NCI-H526 treated with DMSO at 0.1 percent for 48 hours (cell line): ENCODE measurements at regions not wholly inside any gene's neighbourhood (a gene's known extent, or its start where the extent isn't known, plus 50 kb on each side); places are given as distances from the start of the nearest gene placed in this dataset.
"Not testable (repeated sequence)": the region's sequence is repeated elsewhere in the genome, so short reads cannot be mapped to it uniquely, and the experiment has no call there.

ENCODE experiments used
- DNase-seq: peaks from one replicate; lab custom pipeline; 2025; lab: John Stamatoyannopoulos, UW

DNA sequence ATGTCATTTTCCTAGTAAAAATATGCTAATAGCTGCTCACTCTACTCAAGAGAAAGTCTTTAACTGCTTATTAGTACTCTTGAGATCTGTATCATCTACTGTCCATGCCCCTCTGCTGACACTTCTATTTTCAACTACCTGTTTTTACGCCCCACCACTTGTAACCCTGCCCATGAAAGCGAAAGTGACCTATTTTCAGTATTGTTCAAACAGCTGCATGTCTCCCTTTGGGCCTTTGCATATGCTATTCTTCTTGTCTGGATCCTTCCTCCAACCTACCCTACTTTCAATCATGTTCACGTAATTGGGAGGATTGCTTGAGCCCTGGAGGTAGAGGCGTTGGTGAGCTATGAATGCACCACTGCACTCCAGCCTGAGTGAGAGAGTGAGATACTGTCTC, 1481.3 kb downstream of the GATA3 start:
- DNase-seq: no peak

DNA sequence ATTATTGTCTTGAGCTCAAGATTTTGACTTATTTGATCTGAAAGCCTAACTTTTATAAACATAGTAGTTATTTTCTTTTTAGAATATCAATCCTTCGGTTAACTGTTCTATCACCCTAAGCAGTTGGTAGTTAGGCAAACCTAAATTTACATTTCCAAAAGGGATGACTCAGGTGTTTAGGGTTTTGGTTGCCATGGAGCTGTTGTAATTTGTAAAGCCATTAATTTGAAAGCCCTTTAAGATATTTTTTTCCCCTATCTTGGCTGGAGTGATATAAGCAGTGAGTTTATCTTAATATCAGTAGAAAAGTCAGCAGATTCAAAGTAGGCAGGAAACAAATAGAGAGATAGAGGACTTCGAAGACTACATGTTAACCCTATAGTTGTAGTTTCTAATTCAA, 1472.6 kb upstream of the CELF2 start:
- DNase-seq: no peak

DNA sequence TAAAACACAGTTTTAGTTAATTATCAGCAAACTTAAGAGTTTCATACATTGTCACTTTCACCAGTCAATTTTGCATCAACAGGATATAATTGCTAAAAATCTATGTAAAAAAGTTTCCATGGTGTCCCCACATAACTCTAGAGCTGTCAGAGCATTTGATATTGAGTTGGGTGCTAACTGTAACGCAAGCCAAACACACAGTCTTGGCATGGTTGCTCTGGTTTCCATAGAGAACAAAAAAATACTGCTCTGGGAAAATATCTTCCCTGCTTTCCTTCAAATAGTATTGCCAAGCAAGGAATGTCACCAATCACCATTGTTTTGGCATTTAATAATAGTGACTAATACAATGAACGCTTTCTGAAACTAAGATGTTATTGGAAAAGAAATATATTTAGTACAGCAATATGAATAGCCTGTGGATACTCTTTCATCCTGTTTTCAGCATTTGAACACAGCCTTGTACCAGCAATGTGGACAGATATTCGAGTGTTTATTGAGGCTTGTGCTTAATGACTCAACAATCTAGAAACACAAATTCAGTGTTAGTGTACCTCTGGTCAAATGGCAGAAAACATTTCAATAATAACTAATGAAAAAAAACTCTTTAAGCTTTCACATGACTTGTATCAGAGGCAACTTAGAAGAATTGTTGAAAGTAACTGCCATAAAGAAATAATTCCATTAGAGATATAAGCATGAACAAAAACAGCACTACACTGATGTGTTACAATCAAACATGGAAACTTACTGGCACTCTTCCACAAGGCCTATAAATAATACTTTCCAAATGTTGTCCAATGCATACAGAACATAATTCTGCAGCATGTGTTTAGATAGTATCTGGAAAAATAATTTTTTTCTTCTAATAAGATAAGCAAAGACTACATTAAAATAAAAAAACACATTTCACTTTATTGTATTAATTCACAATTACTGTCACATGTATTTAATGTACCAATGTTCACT, 1469.5 kb upstream of the CELF2 start:
- no peak for DNase-seq

DNA sequence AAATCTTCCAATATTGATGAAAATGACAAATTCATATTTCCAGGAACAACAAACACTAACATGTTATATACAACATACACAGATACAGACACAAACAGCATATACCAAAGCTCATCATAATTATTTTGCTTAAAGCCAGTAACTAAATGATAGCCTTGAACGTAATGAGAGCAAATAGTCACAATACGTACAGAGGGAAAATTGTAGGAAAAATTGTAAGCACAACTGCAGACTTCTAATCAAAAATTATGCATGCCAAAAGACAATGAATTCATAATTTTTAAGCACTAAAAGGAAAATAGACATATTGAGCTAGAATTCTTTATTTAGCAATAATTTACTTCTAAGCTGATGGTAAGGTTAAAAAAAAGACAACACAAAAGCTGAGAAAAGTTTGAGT, 1466.9 kb upstream of the CELF2 start:
- DNase-seq: no peak

DNA sequence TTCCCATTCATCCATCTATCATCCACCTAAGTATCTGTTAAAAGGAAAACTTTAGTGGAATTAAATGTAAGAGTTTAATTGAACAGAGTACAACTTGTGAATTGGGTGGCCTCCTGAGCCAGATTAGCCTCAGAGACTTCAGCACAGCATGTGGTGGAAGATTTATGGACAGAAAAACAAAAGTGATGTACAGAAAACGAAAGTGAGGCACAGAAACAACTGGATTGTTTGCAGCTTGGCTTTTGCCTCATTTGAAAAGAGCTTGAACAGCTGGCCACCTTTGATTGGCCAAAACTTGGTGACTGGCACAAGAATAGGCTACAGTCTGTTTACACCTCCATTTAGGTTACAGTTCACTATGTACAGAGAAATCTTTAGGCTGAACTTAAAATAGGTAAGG, 1463.4 kb upstream of the CELF2 start:
- DNase-seq: no peak

DNA sequence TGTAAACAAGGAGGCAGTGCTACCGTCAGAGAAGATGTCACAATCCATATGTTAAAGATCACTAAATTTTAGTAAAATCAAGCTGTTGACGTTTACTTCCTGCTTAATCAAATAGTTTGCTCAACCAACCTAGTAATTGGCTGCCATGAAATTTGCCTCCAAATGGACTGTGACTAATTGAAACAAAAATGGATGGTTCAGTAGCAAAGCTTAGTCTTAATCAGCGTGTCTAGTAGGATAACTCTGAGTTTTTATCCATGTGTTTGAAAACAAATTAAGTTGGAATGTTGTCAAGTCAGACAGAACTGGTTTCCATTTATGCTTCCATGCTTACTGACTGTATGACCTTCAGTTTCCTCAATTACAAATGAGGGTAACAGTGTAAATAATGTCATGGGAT, 1456.7 kb upstream of the CELF2 start:
- no peak for DNase-seq

DNA sequence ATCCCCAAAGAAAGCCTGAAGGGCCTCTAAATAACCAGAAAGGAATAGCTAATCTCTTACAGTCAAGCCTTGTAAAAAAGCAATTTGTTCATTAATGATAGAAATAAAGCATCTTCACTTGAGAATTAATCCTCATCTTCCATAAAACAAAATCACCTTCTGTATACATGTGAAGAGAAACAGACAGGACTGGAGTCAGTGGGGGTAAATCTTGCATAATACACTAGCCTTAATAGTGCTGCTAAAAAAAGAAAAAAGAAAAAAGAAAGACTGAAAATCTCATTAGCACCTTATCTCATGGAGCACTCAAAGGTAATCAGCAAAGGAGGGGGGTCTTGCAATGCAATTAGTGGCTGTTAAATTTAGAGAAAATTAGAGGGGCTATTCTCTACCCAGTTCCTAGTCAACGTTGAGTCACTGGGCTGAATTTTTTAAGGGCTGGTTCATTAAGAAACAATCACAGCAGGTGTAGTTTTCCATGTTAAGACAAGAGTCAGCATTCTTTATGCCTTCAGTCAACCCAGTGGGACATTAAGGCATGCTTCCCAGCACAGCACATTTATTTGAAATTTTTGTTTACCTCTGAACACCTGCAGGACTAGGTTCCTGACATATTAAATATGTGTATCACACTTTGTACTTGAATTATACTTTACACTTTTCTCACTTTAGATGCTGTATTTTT, 1455.7 kb upstream of the CELF2 start:
- no peak for DNase-seq

DNA sequence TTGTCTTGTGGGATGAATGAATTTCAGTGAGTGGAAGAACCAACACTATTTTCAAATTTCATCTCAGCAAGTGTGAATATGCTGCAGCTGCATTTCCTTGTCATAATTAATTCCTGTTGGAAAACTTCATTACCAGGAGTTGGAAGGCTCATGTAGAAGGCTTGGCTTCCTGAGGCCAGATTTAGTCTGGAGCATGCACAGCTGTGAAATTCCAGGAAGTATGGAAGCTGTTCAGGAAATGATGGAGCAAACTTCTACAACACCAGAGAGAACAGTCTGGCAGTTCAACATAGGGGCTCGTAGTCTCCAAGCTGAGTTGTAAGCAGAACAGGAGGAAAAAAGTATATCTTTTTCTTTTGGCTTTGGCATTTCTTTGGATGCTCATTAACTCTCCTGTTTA, 1439.9 kb upstream of the CELF2 start:
- no peak for DNase-seq

DNA sequence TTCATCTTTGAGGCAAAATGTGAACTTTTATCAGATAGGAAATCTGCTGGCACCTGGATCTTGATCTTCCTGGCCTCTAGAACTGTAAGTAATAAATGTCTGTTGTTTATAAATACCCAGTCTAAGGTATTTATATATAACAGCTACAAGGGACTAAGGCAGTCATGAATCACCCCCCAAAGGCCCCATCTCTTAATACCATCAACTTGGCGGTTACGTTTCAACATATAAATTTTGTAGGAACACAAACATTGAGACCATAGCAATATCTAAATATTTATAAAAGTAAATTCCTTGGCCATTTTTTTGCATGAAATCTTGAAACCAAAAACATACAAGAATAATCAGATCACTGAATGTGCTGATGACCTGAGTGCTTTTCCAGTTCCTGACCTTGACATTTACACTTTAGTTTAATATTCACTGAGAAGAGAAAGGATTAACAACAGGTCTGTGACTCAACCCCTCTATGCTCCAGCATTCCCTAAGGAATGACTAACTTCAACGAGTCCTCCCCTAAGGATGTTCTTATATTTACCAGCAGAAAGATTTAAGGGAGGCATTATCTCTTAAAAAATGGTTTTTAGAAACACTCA, 1438.5 kb upstream of the CELF2 start:
- no peak for DNase-seq

DNA sequence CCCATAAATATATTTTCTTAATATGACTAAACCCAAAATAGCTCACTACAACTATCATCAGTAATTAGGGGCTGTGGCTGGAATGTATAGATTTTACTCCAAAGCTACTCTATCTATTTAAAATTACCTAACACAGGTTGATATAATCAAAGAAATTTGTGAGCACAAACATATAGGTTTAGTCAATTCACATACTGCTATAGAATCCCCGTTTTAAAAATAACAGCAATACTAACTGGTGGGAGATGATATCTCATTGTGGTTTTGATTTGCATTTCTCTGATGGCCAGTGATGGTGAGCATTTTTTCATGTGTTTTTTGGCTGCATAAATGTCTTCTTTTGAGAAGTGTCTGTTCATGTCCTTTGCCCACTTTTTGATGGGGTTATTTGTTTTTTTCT, 1434.9 kb upstream of the CELF2 start:
- not testable (repeated sequence) for DNase-seq

DNA sequence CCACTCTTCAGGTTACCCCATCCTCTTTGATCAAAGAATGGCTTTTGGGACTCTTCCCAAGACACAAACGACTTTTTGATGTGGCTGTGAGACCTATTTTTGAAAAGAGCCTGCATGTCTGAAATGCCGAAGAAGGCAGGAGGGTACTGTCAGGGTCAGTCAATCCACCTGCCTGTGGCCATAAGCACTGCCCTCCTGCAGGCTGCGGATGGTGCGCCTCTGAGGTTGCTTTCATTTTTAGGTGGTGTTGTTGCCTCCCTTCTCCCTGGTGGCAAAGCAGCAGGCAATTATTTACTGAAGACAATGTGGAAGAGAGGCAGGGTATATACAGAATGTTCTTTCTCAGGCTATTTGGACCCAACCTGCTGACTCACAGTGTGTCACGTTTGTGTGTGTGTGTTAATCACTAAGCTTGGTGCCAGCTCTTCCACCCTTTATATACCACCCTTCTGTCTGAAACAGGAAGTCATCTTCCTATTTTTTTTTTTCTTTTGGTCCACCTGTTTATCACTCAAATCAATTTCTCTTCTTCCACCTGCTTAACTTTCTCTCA, 1421.2 kb upstream of the CELF2 start:
- DNase-seq: no peak

DNA sequence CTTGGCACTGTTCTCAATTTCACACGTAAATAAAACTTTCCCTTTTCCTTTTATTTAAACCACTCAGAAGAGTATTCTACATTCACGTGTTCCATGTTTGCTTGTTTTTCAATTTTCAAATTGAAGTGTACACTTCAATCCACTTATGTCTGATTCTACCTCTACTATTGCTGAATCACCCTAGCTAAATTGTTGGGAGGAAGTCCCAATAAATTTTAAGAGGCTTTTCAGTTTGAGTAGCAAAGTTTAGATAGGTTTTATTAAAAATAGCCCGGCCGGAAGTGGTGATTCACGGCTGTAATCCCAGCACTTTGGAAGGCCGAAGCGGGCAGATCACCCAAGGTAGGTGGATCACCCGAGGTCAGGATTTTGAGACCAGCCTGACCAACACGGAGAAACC, 1414.7 kb upstream of the CELF2 start:
- DNase-seq: no peak

DNA sequence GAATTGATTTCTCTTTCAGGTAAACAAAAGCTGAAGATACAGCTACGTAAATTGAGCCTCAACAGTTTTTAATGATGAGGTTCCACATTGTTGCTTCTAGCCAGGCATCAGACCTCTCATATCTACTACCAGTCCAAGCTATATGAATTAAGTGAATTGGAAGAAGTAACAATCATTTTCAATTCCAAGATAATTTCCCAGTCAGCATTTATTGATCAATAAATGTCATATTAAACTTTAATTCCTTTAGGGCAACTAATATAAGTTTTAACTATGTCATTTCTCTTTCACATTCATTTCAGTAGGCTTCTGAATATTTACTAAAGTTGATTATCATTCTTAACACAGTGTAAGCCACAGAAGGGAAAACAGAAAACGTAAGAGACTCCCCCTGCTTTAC, 1413.7 kb upstream of the CELF2 start:
- no peak for DNase-seq

DNA sequence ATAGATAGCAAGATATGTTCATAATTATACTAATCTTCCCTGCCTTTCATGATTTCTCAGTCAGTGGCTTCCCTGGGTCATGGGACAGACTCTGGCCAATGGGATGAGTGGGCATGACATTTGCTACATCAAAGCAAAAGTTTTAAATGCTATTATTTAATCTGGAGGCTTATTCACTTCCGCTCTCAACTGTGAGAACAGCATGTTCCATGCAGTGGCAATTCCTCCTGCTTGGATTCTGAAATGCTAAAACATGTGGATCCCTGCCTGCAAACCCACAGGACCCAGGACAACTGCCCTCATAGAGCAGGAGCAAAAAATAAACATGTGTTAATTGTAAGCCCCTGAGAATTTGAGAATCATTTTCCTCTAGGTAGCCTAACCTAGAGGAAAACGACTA, 1412.4 kb upstream of the CELF2 start:
- no peak for DNase-seq

DNA sequence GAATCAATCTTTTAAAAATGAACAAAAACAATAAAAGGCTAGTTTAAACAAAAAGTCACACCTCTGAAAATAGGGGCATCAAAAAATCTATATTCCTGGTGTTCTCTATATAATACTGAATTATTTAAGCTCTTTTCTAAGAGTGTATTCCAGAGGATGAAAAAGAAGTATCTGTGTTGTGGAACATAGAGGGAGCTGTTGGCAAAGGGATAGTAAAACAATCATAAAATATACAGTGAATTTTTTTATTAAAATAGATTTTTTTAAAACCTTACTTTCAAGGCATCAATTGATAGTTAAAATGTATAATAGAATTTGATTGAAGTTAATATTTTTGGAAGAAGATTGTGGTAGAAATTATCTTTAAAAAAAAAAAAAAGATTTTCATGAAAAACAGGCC, 1409.1 kb upstream of the CELF2 start:
- no peak for DNase-seq

DNA sequence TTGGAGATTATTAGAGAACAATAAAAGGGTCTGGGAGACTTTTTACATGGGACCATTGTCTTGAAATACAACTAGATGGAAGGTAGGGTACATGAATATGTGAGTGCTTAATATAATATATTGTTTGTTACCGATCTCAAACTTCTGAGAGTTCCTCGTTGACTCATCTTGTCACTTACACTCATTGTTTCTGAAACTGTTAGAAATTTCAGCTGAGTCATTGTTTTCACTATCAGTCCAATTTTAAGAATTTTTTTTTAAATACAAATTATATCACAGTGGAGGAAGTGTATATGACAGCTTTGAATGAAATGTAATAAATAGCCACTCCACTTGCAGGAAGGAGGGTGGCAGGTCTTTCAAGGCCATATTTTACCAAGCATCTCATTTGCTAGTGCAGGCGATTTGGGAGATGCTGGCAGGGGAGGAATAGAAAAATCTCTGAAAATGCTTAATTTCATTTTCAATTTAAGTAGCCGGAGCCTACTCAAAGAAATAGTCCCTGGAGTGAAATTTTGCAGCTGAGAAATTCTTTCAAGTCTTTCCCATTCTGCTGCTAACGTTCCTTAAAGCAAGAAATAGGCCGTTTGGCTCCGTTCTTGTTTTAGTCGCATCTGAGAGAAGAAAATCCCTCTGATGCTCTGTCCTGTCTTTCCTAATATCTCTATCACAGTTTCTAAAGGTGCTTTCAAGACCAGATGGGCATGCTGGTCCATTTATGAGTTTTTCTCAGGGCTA, 1404.2 kb upstream of the CELF2 start:
- no peak for DNase-seq

DNA sequence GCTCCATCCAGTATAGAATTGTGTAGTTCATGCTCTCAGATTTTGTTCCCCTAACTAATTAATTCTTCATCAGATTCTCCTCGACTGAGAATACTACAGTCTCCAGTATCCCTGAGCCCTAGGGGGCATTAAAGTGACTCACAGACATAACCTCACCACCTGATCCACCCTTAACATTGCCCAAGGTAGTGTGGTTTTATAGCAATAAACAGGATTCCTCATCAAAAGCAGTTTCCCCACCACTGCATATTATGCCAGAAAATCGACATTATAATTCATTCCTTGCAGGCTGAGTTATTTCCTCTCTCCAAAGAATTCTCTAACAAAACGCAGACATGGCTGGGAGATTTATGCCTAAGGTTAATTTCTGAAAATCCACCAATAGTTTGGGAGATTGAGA, 1402.5 kb upstream of the CELF2 start:
- DNase-seq: no peak

DNA sequence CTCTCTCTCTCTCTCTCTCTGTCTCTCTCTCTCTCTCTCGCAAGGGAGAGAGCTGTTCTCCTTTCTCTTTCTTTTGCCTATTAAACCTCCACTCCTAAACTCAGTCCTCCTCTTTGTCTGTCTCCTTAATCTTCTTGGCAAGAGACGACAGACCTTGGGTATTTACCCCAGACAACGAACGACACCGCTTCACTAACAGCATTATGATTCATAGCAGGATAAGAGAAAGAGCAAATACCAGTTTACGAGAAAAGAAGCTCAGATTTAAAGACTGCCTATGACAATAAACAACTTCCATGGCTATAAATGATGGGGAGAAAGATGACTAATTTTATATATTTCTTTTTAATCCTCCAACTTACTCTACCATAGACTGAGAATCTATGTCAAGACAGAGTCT, 1396.5 kb upstream of the CELF2 start:
- no peak for DNase-seq

DNA sequence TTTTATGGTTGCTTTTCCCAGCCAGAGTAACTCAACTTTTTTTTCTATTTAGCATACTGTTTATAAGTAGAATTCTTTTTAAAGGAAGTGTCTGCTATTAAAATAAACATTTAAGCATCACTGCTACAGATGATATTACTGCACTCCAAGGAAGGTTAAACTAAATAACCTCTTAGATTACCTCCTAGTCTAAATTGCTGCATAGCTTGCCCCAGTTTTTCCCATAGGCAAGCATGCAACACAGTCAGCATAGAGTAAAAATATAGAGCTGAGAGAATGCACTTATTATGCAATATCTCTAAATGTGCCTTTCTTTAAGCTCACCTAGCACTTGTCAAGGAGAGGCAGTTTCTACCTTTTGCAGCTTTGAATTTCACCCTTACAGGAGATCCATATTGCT, 1392.4 kb upstream of the CELF2 start:
- no peak for DNase-seq

DNA sequence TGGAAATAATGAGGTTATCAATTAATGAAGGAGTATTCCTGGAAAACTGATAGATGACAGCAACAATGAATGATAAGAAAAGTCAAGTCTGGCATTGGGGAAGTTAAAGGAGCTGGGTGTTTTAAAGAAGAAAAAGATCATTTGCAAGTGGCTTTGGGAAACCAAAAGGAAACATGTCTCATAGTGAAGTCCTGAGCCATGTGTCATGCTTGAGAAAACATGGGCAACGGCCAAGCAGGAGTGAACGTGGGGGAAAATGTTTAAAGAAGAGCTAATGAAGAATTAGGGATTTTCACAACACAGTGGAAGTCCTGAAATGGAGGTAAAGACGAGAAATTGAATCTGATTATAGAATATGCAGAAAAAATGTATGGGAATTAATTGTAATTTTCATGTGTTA, 1383.2 kb upstream of the CELF2 start:
- DNase-seq: no peak

DNA sequence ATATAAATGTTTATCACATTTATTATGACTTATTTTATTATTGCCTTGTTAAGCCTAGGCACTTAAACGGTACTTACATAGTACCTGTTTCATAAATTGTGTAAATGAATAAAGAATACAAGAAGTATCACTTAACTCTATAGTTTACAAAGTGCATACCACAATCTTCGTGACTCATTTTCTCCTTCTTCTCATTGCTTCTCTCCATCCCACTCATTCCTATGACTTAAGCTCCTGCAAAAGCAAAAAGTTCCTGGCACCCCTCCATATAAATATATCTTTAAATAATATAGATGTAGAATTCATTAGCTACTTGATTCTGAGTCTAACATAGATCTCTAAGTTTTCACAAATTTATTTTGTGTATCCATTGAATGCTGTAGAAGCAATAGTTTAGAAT, 1382.0 kb upstream of the CELF2 start:
- DNase-seq: no peak

DNA sequence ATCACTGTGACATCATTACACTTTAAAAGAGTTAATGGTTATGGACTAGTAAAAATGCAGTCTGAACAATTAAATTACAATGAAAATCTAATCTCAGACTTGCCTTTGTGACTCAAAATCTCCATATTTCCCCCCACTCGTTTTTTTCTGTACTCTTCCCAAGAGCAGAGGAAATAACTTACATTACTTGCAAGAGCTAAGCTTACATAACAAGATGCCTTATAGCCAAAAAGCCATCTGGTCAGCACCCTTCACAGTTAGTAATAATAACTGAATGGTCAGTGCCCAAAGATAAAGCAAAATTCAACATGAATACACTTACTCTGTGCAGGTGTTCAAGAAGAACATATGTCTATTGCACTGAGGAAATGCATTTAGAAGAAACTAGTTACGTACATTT, 1381.5 kb upstream of the CELF2 start:
- DNase-seq: no peak
